Stimulated activated effector memory CD8-positive, alpha-beta T cell treated with anti-CD3 and anti-CD28 coated beads, Interleukin-12 subunit alpha, Interleukin-12 subunit beta, amount 100 ng/mL, for 72 hours (primary cell): ENCODE measurements at regions not wholly inside any gene's neighbourhood (a gene's known extent, or its start where the extent isn't known, plus 50 kb on each side); places are given as distances from the start of the nearest gene placed in this dataset.

Experiments
- ATAC-seq: fragments of 150-1000 bp; cut with Tn5 transposase; 2 replicates; pipeline ENCODE4 v1.10.0; 2021
- DNase-seq, 2 donors: peaks; one replicate each; pipeline ENCODE4 v3.0.0; 2021 to 2022; ENCODE audit warnings: low spot score in 2 of 2
- H3K27ac Mint-ChIP-seq: one replicate; pipeline ENCODE4 v1.8.0; 2022; ENCODE audit warnings: mild to moderate bottlenecking, mixed read lengths
- H3K36me3 Mint-ChIP-seq: one replicate; pipeline ENCODE4 v1.8.0; 2022; ENCODE audit warnings: mild to moderate bottlenecking, mixed read lengths
- H3K4me1 Mint-ChIP-seq: one replicate; pipeline ENCODE4 v1.8.0; 2022; ENCODE audit warnings: mixed read lengths
- H3K4me3 Mint-ChIP-seq: one replicate; pipeline ENCODE4 v1.8.0; 2022; ENCODE audit warnings: mild to moderate bottlenecking, mixed read lengths
- H3K9me3 Mint-ChIP-seq: one replicate; pipeline ENCODE4 v1.8.0; 2022; ENCODE audit warnings: mixed read lengths

GRCh38 chr7:53658951-53659350 is 623.5 kb downstream of the POM121L12 start:
- Mint-ChIP-seq H3K27ac (no peak overlapping the region), H3K4me3 (no peak overlapping the region), H3K9me3 (peaks cover 33% of the 10 kb centered on the region), H3K36me3 (no peaks in the 10 kb centered on the region), H3K4me1 (no peaks in the 10 kb centered on the region)
- no peak for DNase-seq
- ATAC-seq = no peak

DNA sequence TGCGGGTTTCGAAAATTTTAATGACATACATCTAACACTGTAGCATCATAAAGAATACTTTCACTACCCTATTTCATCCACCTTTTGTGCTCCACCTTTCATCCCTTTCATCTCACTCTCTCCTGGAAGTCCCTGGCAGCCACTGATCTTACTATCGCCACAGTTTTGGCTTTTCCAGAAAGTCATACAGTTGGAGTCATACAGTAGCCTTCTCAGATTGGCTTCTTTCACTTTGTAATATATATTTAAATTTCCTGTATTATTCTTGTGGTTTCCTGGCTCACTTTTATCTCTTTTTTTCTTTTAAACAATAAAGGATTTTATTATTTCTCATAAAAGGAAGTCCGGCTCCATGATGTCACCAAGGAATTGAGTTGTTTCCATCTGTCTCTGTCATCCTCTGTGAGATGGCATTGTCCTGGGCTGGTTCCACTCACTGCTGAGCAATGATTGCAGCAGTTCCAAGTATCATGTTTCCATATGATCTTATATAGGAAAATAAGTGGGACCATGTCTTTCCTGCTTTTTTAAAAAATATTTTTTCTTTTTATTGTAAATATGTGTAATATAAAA is 626.3 kb downstream of the POM121L12 start:
- H3K36me3 Mint-ChIP-seq = no peaks in the 10 kb centered on the region

DNA sequence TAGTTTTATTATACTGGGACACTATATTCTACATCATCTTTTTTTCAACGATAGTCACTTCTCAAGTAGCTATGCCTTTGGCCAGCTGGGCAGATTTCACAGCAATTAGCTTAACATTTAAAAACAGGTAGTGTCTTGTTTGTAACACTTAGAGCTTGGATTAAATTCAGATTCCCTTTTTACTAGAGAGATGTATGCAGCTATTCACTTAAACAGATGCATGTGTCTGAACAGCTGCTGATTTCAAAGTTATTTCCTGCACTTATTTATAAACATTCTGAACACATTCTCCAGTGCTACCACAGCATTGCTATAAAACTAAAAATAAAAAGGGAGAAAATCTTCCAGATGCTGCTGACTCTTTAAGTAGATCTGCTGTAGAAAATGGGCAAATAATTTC is 637.2 kb downstream of the POM121L12 start:
- DNase-seq = no peak
- ATAC-seq = no peak
- Mint-ChIP-seq H3K27ac (no peak overlapping the region), H3K4me3 (no peak overlapping the region), H3K9me3 (peaks cover 16% of the 10 kb centered on the region), H3K4me1 (no peaks in the 10 kb centered on the region), H3K36me3 (no peaks in the 10 kb centered on the region)

More for the DNA sequence above, 626.3 kb downstream of the POM121L12 start:
- DNase-seq (no peak), ATAC-seq (no peak)
- Mint-ChIP-seq H3K4me3 (no peak overlapping the region), H3K9me3 (peaks cover 30% of the 10 kb centered on the region), H3K4me1 (no peaks in the 10 kb centered on the region), H3K27ac (no peak overlapping the region)

DNA sequence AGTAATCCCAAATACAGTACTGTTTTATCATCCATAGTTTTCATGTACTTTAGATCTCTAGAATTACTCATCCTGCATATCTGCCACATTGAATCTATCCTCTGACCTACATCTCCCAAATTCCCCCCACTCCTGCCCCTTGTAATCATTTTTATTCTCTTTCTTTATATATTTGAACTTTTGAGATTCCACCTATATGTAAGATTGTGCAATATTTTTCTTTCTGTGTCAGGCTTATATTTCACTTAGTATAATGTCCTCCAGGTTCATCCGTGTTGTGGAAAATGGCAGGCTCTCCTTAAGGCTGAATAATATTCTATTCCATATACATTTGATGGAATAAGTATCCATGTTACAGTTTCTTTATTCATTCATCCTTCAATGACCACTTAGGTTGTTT is 640.4 kb downstream of the POM121L12 start:
- peaks cover 26% of the 10 kb centered on the region for H3K9me3 Mint-ChIP-seq

DNA sequence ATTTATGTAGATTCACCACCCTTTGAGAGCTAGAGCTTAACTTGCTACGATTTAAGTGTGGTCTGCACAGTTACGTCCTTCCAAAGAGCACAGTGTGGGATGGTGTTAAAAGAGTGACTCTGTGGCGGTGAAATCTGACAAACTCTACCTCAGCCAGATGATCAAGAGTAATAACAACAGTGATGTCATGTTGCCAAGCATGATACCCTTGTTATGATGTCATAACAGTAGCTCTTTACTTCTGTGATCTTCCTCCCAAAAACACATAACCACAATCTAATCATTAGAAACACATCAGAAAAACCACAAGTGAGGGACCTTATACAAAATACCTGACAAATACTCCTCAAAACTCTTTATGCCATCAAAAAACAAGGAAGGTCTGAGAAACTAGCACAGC is 649.3 kb downstream of the POM121L12 start:
- DNase-seq = no peak
- H3K9me3 Mint-ChIP-seq = peaks cover 33% of the 10 kb centered on the region
- H3K36me3 Mint-ChIP-seq = no peaks in the 10 kb centered on the region
- H3K4me3 Mint-ChIP-seq = no peak overlapping the region
- no peaks in the 10 kb centered on the region for H3K4me1 Mint-ChIP-seq
- no peak overlapping the region for H3K27ac Mint-ChIP-seq
- ATAC-seq = no peak

More for the DNA sequence above, 640.4 kb downstream of the POM121L12 start:
- DNase-seq (no peak), ATAC-seq (no peak)
- no peak overlapping the region for H3K4me3 Mint-ChIP-seq
- H3K27ac Mint-ChIP-seq = no peak overlapping the region
- H3K4me1 Mint-ChIP-seq = no peaks in the 10 kb centered on the region
- H3K36me3 Mint-ChIP-seq = no peaks in the 10 kb centered on the region

- Mint-ChIP-seq H3K36me3 (no peaks in the 10 kb centered on the region), H3K27ac (no peak overlapping the region), H3K9me3 (peaks cover 35% of the 10 kb centered on the region), H3K4me1 (no peaks in the 10 kb centered on the region), H3K4me3 (no peak overlapping the region)
- DNase-seq = no peak
- ATAC-seq = no peak
These were observed 655.0 kb downstream of the POM121L12 start for GRCh38 chr7:53690411-53690810.

- Mint-ChIP-seq H3K9me3 (peaks cover 23% of the 10 kb centered on the region), H3K4me1 (no peaks in the 10 kb centered on the region), H3K4me3 (no peak overlapping the region), H3K36me3 (no peaks in the 10 kb centered on the region), H3K27ac (no peak overlapping the region)
- DNase-seq = no peak
- no peak for ATAC-seq
These were observed 662.5 kb downstream of the POM121L12 start for GRCh38 chr7:53697913-53698312.

- H3K27ac Mint-ChIP-seq = no peak overlapping the region
- H3K4me3 Mint-ChIP-seq = no peak overlapping the region
- no peaks in the 10 kb centered on the region for H3K36me3 Mint-ChIP-seq
- H3K9me3 Mint-ChIP-seq = peaks cover 18% of the 10 kb centered on the region
- DNase-seq = no peak
- no peak for ATAC-seq
- H3K4me1 Mint-ChIP-seq = no peaks in the 10 kb centered on the region
These were observed 663.9 kb downstream of the POM121L12 start for GRCh38 chr7:53699215-53699837.

GRCh38 chr7:53719122-53719521 is 683.7 kb downstream of the POM121L12 start:
- no peaks in the 10 kb centered on the region for H3K4me1 Mint-ChIP-seq

DNA sequence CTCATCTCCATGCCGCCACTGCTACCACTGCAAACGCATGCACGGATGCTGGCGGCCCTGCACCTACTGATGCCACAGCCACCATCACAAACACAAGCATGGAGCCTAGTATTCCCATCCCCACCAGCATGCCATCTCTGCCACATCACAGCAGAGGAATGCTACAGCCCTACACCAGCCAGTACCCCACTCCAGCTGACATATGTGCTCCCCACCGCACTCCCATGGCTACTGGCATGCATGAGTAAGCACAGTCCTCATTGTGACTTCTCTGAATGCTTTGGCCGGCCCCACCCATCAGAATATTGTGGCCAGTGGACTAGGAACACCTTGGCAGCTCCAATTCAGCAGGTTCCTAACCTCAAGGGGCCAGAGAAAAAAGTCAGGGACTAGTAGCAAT is 705.5 kb downstream of the POM121L12 start:
- Mint-ChIP-seq H3K4me3 (no peak overlapping the region), H3K4me1 (no peaks in the 10 kb centered on the region), H3K27ac (no peak overlapping the region), H3K36me3 (no peaks in the 10 kb centered on the region), H3K9me3 (peaks cover 37% of the 10 kb centered on the region)
- ATAC-seq (no peak), DNase-seq (no peak)

More at GRCh38 chr7:53719122-53719521, 683.7 kb downstream of the POM121L12 start:
- ATAC-seq (no peak), DNase-seq (no peak)
- Mint-ChIP-seq H3K27ac (no peak overlapping the region), H3K9me3 (peaks cover 27% of the 10 kb centered on the region), H3K4me3 (no peak overlapping the region), H3K36me3 (no peaks in the 10 kb centered on the region)

DNA sequence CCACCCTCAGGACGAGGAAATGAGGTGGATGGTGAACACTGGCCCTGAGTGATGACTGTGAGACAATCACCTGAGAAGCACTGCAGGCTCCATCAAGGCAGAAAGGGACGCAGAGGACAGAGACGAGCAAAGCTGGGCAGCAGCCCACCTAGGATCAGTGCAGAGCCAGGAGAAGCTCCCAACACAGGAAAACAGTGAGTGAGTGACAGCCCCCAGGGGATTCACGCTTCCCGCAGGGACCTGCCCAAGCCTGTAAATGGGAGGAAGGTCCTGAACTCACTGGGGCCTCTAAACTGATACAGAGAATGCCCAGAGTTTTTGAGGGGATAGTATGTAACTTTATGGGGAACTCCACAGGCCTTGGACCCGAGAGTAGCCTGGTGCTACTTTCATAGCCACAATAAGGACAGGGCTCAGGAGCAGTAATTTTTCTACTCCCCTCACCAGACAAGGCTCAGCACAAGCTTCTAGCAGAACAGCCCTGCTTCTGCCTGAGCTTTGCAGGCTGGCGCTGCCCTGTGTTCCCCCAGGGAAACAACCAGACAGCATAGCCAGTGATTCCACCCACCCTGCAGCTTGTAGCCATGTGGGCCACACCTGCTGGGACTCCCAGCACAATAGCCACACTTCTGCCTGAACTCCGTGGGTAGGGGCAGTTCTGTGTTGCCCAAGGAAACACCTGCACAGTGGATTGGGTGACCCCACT is 708.4 kb downstream of the POM121L12 start:
- Mint-ChIP-seq H3K9me3 (peaks cover 29% of the 10 kb centered on the region), H3K4me3 (no peak overlapping the region), H3K4me1 (no peaks in the 10 kb centered on the region), H3K36me3 (no peaks in the 10 kb centered on the region), H3K27ac (no peak overlapping the region)
- DNase-seq = no peak
- no peak for ATAC-seq

DNA sequence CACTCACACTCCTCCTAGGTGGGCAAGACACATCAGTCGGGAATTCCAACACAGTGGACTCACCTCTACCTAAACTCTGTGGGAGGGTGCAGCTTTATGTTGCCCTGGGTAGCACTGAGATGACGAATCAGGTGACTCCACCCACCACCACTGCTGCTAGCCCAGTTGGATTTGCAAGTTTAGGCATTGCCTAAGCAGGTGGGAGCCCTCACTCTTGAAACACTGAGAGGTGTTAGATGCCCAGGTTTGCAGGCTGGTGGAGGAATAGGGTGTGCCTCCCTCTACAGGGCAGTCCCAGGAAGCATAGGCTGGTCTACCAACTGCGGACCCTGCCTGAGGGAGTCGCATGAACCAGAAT is 708.9 kb downstream of the POM121L12 start:
- Mint-ChIP-seq H3K36me3 (no peaks in the 10 kb centered on the region), H3K4me3 (no peak overlapping the region), H3K27ac (no peak overlapping the region), H3K4me1 (no peaks in the 10 kb centered on the region), H3K9me3 (peaks cover 27% of the 10 kb centered on the region)
- DNase-seq = no peak
- no peak for ATAC-seq

DNA sequence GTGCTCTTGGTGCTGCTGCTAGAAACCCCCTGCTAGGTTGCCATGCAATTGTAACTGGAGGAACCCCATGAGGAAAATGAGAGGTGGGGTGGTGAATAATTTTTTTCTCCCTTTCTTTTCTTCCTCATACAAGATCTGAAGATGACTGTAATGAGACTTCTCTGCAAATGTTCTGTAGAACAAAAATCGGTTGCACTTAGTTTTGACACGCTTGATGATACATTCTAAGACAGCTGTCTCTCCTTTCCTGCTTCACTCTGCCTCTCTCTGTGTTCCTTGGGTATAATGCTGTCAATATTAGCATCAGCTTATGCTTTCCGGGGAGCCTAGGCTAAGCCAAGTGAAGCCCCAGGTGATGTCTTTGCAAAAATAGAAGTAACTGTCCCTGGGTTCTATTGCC is 721.5 kb downstream of the POM121L12 start:
- ATAC-seq (no peak), DNase-seq (no peak)
- peaks cover 25% of the 10 kb centered on the region for H3K9me3 Mint-ChIP-seq
- no peak overlapping the region for H3K4me3 Mint-ChIP-seq
- H3K36me3 Mint-ChIP-seq = no peaks in the 10 kb centered on the region
- no peaks in the 10 kb centered on the region for H3K4me1 Mint-ChIP-seq
- no peak overlapping the region for H3K27ac Mint-ChIP-seq

- ATAC-seq = no peak
- no peak overlapping the region for H3K27ac Mint-ChIP-seq
- H3K4me3 Mint-ChIP-seq = no peak overlapping the region
- no peaks in the 10 kb centered on the region for H3K4me1 Mint-ChIP-seq
- H3K9me3 Mint-ChIP-seq = peaks cover 25% of the 10 kb centered on the region
- no peak for DNase-seq
- H3K36me3 Mint-ChIP-seq = no peaks in the 10 kb centered on the region
These were observed 732.8 kb downstream of the POM121L12 start for GRCh38 chr7:53768186-53768585.

DNA sequence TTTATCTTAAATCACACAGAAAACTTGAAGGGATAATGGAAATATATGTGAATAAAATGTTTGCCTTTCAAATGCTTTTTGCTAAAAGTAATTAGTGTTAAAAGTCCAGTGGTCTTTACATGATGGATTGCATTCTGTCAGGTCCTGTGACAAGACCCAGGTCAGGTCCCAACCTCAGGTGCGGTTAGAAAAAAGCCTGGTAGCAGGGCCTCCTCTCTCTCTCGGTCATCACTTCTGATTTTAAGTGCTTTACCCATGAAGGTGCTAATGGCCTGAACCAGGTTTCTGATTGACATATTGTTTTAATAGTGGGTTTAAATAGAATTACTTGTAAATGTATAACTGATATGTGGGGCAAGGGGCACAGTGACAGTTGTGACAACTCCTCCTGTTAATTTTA is 736.3 kb downstream of the POM121L12 start:
- Mint-ChIP-seq H3K4me1 (no peaks in the 10 kb centered on the region), H3K4me3 (no peak overlapping the region), H3K27ac (no peak overlapping the region), H3K36me3 (no peaks in the 10 kb centered on the region), H3K9me3 (peaks cover 22% of the 10 kb centered on the region)
- no peak for ATAC-seq
- no peak for DNase-seq

DNA sequence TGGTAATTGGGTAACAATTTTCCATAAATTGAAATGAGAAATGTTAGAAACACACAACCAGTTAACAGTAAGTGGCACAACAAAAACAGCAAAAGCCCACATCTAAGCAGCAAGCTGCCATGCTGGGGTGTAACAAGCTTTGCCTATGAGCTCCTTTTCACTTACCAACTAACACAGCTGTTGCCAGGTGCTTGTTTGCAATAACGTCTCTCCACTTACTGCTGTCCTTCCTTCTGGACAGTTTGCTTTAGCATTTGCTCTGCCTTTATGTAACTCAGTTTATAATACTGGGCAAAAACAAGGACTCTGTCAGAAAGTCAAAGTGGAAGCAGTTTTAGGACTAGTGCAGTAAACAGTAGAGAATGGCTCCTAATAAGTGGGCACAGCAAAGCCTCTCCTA is 740.9 kb downstream of the POM121L12 start:
- Mint-ChIP-seq H3K9me3 (peaks cover 9% of the 10 kb centered on the region), H3K4me3 (no peak overlapping the region), H3K27ac (no peak overlapping the region), H3K36me3 (no peaks in the 10 kb centered on the region), H3K4me1 (no peaks in the 10 kb centered on the region)
- DNase-seq (no peak), ATAC-seq (no peak)
